ENCODE measurements at regions not wholly inside any gene's neighbourhood (a gene's known extent, or its start where the extent isn't known, plus 50 kb on each side); places are given as distances from the start of the nearest gene placed in this dataset.

DNA sequence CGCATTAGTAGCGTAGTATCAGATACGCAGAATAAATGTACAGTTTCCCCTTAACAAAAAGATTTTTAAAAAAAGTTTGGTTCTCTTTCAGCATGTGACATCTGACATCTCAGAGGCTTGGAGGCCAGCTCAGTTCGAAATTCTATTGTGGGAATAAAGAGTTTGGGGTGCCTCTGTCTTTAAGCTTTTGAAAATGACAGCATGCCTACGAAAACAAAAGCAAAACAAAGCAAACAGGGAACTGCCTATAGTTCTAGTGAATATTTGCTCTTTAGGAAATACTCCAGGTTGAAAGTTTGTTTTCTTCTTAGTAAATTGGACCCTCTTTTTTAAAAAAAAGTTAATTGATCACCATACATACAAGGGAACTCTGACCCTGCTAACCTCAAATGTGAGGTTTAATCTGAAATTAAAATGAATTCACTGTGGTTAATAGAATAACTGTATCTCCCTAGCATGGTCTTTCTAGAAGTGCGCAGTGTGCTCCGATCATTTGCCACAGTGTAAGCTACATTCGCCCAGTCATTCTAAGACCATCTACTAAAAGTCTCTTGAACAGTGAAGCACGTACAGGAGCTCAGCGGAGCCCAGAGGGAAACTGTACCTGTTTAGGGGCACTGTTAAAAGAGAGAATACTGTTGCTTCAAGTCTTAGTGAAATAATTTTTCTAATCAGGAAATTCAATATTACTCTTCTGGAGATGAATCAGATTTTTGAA, 347.0 kb upstream of the CDH2 start:
- TF ChIP-seq CTCF (IDR thresholded peaks at IDR 0.05) (no peak), POLR2A (IDR thresholded peaks at IDR 0.05) (no peak)

Data from lower leg skin (tissue), 3 donors.